ENCODE measurements at regions not wholly inside any gene's neighbourhood (a gene's known extent, or its start where the extent isn't known, plus 50 kb on each side); places are given as distances from the start of the nearest gene placed in this dataset.

GRCh38 chr10:3421537-3422257 lies 249.1 kb upstream of the PITRM1 start:
- DNase-seq = no peak

GRCh38 chr10:3420527-3421469 lies 248.2 kb upstream of the PITRM1 start:
- DNase-seq = no peak

GRCh38 chr10:3419719-3420495 lies 247.3 kb upstream of the PITRM1 start:
- DNase-seq = no peak

- DNase-seq = no peak
Observed at GRCh38 chr10:3418926-3419325, 246.3 kb upstream of the PITRM1 start.

GRCh38 chr10:3418041-3418754 lies 245.6 kb upstream of the PITRM1 start:
- no peak for DNase-seq

- DNase-seq = no peak
Observed at GRCh38 chr10:3417096-3417495, 244.5 kb upstream of the PITRM1 start.

- no peak for DNase-seq
Observed at GRCh38 chr10:3415878-3416605, 243.5 kb upstream of the PITRM1 start.

GRCh38 chr10:3415038-3415736 lies 242.6 kb upstream of the PITRM1 start:
- no peak for DNase-seq

GRCh38 chr10:3414667-3415023 lies 242.1 kb upstream of the PITRM1 start:
- no peak for DNase-seq

- no peak for DNase-seq
Observed at GRCh38 chr10:3413937-3414666, 241.5 kb upstream of the PITRM1 start.

- no peak for DNase-seq
Observed at GRCh38 chr10:3412646-3413045, 240.1 kb upstream of the PITRM1 start.

- DNase-seq = no peak
Observed at GRCh38 chr10:3412071-3412582, 239.5 kb upstream of the PITRM1 start.

GRCh38 chr10:3411044-3411443 lies 238.5 kb upstream of the PITRM1 start:
- no peak for DNase-seq

- no peak for DNase-seq
Observed at GRCh38 chr10:3409928-3410327, 237.3 kb upstream of the PITRM1 start.

GRCh38 chr10:3408603-3409365 lies 236.2 kb upstream of the PITRM1 start:
- DNase-seq = no peak

GRCh38 chr10:3407208-3407607 lies 234.6 kb upstream of the PITRM1 start:
- no peak for DNase-seq

GRCh38 chr10:3406556-3406955 lies 234.0 kb upstream of the PITRM1 start:
- no peak for DNase-seq

GRCh38 chr10:3404381-3404780 lies 231.8 kb upstream of the PITRM1 start:
- DNase-seq = no peak

GRCh38 chr10:3402187-3402751 lies 229.7 kb upstream of the PITRM1 start:
- no peak for DNase-seq
